GM12878 (cell line): ENCODE measurements at regions not wholly inside any gene's neighbourhood (a gene's known extent, or its start where the extent isn't known, plus 50 kb on each side); places are given as distances from the start of the nearest gene placed in this dataset.

Experiments used
- ATF7 ChIP-seq: fragments of 450-650 bp; IDR thresholded peaks from 2 replicates; pipeline ENCODE4 v1.6.1; 2016; ENCODE audit warnings: low read depth, mild to moderate bottlenecking
- TF ChIP-seq, protein P1 (sequence below): fragments of 150-350 bp; IDR thresholded peaks from 2 replicates; pipeline ENCODE4 v1.6.1; 2014; ENCODE audit warnings: mild to moderate bottlenecking, low read depth, low read length
- TF ChIP-seq, protein P2 (sequence below): IDR thresholded peaks from 2 replicates; pipeline ENCODE4 v1.6.1; 2012; ENCODE audit warnings: low read length, inconsistent platforms
- TF ChIP-seq, protein P3 (sequence below): fragments of 450-650 bp; IDR thresholded peaks from 2 replicates; pipeline ENCODE4 v1.6.1; 2016; ENCODE audit warnings: mild to moderate bottlenecking, moderate library complexity, borderline replicate concordance
- TF ChIP-seq, protein P4 (sequence below): fragments of 450-650 bp; IDR thresholded peaks from 2 replicates; pipeline ENCODE4 v1.6.1; 2017; ENCODE audit warnings: borderline replicate concordance

DNA sequence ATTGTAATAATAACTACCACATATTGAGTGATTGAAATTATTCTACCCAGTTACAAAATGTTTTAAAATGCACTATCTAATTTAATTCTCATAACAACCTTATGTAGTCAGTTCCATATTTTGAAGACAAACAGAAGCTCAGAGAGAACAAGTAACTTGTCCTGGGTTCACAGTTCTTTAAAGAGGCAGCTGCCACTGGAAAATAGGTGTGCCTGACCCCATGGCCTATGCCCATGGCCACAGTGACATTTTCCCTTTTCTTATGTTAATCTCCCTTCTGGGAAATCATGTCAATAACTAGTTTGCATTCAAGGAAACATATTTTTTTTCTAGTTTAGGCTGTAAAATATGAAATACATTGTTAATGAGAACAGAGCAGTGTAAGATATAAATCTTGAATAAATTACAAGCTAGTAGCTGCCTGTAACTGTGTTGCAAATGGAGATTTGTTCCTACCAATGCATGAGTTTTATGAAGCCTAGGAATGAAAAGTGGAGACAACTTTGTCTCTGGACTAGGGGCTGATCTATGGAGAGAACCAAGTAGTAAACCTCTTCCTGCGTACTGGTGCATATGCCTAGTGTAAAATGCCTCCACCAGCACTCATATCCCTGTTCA is 1018.0 kb downstream of the NTRK3 start (continued):
- TF ChIP-seq, protein P1, sequence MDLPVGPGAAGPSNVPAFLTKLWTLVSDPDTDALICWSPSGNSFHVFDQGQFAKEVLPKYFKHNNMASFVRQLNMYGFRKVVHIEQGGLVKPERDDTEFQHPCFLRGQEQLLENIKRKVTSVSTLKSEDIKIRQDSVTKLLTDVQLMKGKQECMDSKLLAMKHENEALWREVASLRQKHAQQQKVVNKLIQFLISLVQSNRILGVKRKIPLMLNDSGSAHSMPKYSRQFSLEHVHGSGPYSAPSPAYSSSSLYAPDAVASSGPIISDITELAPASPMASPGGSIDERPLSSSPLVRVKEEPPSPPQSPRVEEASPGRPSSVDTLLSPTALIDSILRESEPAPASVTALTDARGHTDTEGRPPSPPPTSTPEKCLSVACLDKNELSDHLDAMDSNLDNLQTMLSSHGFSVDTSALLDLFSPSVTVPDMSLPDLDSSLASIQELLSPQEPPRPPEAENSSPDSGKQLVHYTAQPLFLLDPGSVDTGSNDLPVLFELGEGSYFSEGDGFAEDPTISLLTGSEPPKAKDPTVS = no peak
- TF ChIP-seq ATF7 = no peak
- TF ChIP-seq, protein P2, sequence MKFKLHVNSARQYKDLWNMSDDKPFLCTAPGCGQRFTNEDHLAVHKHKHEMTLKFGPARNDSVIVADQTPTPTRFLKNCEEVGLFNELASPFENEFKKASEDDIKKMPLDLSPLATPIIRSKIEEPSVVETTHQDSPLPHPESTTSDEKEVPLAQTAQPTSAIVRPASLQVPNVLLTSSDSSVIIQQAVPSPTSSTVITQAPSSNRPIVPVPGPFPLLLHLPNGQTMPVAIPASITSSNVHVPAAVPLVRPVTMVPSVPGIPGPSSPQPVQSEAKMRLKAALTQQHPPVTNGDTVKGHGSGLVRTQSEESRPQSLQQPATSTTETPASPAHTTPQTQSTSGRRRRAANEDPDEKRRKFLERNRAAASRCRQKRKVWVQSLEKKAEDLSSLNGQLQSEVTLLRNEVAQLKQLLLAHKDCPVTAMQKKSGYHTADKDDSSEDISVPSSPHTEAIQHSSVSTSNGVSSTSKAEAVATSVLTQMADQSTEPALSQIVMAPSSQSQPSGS = no peak
- TF ChIP-seq, protein P3, sequence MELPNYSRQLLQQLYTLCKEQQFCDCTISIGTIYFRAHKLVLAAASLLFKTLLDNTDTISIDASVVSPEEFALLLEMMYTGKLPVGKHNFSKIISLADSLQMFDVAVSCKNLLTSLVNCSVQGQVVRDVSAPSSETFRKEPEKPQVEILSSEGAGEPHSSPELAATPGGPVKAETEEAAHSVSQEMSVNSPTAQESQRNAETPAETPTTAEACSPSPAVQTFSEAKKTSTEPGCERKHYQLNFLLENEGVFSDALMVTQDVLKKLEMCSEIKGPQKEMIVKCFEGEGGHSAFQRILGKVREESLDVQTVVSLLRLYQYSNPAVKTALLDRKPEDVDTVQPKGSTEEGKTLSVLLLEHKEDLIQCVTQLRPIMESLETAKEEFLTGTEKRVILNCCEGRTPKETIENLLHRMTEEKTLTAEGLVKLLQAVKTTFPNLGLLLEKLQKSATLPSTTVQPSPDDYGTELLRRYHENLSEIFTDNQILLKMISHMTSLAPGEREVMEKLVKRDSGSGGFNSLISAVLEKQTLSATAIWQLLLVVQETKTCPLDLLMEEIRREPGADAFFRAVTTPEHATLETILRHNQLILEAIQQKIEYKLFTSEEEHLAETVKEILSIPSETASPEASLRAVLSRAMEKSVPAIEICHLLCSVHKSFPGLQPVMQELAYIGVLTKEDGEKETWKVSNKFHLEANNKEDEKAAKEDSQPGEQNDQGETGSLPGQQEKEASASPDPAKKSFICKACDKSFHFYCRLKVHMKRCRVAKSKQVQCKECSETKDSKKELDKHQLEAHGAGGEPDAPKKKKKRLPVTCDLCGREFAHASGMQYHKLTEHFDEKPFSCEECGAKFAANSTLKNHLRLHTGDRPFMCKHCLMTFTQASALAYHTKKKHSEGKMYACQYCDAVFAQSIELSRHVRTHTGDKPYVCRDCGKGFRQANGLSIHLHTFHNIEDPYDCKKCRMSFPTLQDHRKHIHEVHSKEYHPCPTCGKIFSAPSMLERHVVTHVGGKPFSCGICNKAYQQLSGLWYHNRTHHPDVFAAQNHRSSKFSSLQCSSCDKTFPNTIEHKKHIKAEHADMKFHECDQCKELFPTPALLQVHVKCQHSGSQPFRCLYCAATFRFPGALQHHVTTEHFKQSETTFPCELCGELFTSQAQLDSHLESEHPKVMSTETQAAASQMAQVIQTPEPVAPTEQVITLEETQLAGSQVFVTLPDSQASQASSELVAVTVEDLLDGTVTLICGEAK = no peak
- TF ChIP-seq, protein P4, sequence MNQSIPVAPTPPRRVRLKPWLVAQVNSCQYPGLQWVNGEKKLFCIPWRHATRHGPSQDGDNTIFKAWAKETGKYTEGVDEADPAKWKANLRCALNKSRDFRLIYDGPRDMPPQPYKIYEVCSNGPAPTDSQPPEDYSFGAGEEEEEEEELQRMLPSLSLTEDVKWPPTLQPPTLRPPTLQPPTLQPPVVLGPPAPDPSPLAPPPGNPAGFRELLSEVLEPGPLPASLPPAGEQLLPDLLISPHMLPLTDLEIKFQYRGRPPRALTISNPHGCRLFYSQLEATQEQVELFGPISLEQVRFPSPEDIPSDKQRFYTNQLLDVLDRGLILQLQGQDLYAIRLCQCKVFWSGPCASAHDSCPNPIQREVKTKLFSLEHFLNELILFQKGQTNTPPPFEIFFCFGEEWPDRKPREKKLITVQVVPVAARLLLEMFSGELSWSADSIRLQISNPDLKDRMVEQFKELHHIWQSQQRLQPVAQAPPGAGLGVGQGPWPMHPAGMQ = no peak
